SK-N-MC (cell line): ENCODE measurements at regions not wholly inside any gene's neighbourhood (a gene's known extent, or its start where the extent isn't known, plus 50 kb on each side); places are given as distances from the start of the nearest gene placed in this dataset.

Experiments
- EZH2 ChIP-seq: fragments of 200-600 bp; sonication (generic); IDR thresholded peaks from one replicate; pipeline ENCODE4 v1.6.1; 2017; ENCODE audit warnings: antibody characterized with exemption
- FOXP2 ChIP-seq: optimal IDR thresholded peaks from 2 replicates; pipeline ENCODE3; 2011; ENCODE audit warnings: mild to moderate bottlenecking, moderate library complexity; ENCODE audit not compliant: insufficient read depth; ENCODE audit errors: extremely low read length, control extremely low read depth
- POLR2AphosphoS5 ChIP-seq: IDR thresholded peaks from 2 replicates; pipeline ENCODE4 v1.6.1; 2012; ENCODE audit warnings: mild to moderate bottlenecking, low read depth, low read length, borderline replicate concordance

DNA sequence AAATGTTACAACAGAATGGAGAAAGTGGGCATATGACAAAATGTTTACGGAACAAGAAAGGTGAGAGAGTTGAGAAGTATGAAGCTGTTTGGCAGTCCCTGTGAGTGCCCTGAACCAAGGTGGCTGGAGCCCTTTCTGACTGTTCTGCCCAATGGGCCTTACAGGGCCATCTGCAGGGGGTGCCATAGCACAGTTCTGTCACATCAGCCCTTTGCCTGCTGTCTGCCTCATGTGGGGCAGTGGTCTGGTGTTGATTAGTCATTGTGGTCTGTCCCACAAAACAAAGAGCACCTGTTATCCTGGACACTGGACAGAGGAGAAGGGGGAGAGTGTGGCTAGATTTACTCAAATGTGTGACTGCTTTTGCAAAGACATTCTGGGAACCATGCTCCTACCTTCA is 51.5 kb upstream of the OSBPL3 start:
- TF ChIP-seq EZH2 (no peak), POLR2AphosphoS5 (no peak), FOXP2 (no peak)
